HG02884 (cell line): ENCODE measurements at regions not wholly inside any gene's neighbourhood (a gene's known extent, or its start where the extent isn't known, plus 50 kb on each side); places are given as distances from the start of the nearest gene placed in this dataset.

ENCODE experiments used
- ATAC-seq: cut with Tn5 transposase; IDR thresholded peaks from one replicate; pipeline ENCODE4 v1.9.1; 2021; ENCODE audit warnings: mild to moderate bottlenecking, moderate library complexity; ENCODE audit not compliant: unreplicated experiment

GRCh38 chr11:10908215-10908951, 50.5 kb upstream of the ZBED5 start:
- no peak for ATAC-seq
